ENCODE measurements at regions not wholly inside any gene's neighbourhood (a gene's known extent, or its start where the extent isn't known, plus 50 kb on each side); places are given as distances from the start of the nearest gene placed in this dataset.

DNA sequence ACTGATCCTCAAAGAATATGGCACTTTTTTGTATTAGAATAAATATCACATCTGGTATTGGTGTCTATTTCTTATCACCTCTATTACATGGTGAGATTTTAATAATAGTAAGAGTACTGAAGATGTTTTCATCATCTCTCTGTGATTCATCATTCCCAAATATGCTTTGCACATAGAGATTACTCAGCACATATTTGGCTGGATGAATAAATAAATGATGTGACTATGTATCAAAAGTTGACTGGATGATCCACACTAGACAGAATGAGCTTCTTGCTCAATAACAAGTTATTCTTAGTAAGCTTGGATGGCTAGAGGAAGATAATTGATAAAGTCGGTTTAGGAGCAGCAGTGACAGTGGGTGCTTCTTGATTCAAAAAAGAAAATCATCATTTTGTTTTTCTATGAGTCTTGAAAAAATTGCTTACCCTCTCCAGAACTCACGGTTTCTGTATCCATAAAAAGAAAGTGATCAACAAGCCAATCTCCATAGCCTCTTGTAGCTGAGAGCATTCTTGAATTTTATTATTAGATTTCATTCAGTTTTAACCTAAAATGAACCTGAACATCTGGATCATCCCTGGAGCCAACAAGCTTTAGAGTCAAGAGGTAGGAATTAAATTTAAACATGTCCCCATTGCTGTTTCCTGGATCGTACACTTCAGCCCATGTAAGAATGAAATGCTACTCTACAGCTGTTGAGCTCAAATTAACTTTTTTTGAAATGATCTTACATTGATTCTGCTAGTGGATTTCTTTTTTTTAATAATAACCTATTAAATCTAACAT lies 104.8 kb upstream of the OSTN start:
- TF ChIP-seq ATF2 (CRISPR knock-in tag; IDR thresholded peaks at IDR 0.05; ENCODE audit: borderline replicate concordance, low read depth) (no peak), CTCF (IDR thresholded peaks at IDR 0.05) (no peak), ZNF317 (CRISPR knock-in tag; IDR thresholded peaks at IDR 0.05; ENCODE audit: borderline replicate concordance, low read depth) (no peak), ZBTB43 (CRISPR knock-in tag; IDR thresholded peaks at IDR 0.05) (no peak), CREM (CRISPR knock-in tag; IDR thresholded peaks at IDR 0.05) (no peak), TEAD4 (CRISPR knock-in tag; IDR thresholded peaks at IDR 0.05) (no peak), ZNF121 (CRISPR knock-in tag; IDR thresholded peaks at IDR 0.05) (no peak), E2F4 (CRISPR knock-in tag; IDR thresholded peaks at IDR 0.05; ENCODE audit: borderline replicate concordance, low read depth) (no peak)
- TF ChIP-seq, protein P1, sequence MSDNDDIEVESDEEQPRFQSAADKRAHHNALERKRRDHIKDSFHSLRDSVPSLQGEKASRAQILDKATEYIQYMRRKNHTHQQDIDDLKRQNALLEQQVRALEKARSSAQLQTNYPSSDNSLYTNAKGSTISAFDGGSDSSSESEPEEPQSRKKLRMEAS (CRISPR knock-in tag; IDR thresholded peaks at IDR 0.05): no peak
- TF ChIP-seq, protein P2, sequence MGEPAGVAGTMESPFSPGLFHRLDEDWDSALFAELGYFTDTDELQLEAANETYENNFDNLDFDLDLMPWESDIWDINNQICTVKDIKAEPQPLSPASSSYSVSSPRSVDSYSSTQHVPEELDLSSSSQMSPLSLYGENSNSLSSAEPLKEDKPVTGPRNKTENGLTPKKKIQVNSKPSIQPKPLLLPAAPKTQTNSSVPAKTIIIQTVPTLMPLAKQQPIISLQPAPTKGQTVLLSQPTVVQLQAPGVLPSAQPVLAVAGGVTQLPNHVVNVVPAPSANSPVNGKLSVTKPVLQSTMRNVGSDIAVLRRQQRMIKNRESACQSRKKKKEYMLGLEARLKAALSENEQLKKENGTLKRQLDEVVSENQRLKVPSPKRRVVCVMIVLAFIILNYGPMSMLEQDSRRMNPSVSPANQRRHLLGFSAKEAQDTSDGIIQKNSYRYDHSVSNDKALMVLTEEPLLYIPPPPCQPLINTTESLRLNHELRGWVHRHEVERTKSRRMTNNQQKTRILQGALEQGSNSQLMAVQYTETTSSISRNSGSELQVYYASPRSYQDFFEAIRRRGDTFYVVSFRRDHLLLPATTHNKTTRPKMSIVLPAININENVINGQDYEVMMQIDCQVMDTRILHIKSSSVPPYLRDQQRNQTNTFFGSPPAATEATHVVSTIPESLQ (CRISPR knock-in tag; IDR thresholded peaks at IDR 0.05): no peak
